NCI-H446 (cell line): ENCODE measurements at regions not wholly inside any gene's neighbourhood (a gene's known extent, or its start where the extent isn't known, plus 50 kb on each side); places are given as distances from the start of the nearest gene placed in this dataset.

Experiments
- DNase-seq, 2 experiments: peaks; one replicate each; lab custom pipeline; 2025; lab: John Stamatoyannopoulos, UW

- peak; percentile 35 to 85 for DNase-seq
Observed at GRCh38 chr3:159763602-159764489, 224.8 kb upstream of the IL12A start.

GRCh38 chr3:159764490-159765029 is 224.1 kb upstream of the IL12A start:
- DNase-seq = no peak

- DNase-seq = peak in 1 of 2 experiments; percentile 66
Observed at GRCh38 chr3:159765030-159765859, 223.4 kb upstream of the IL12A start.

GRCh38 chr3:159765860-159766294 is 222.8 kb upstream of the IL12A start:
- peak in 1 of 2 experiments; percentile 21 for DNase-seq

- DNase-seq = peak; percentile 20 to 38
Observed at GRCh38 chr3:159766563-159767185, 222.0 kb upstream of the IL12A start.

- no peak for DNase-seq
Observed at GRCh38 chr3:159770998-159771397, 217.6 kb upstream of the IL12A start.

- DNase-seq = no peak
Observed at GRCh38 chr3:159771865-159772611, 216.6 kb upstream of the IL12A start.

GRCh38 chr3:159773706-159774105 is 214.9 kb upstream of the IL12A start:
- no peak for DNase-seq

GRCh38 chr3:159775372-159775961 is 213.2 kb upstream of the IL12A start:
- peak in 1 of 2 experiments; percentile 14 for DNase-seq

GRCh38 chr3:159776779-159777178 is 211.9 kb upstream of the IL12A start:
- no peak for DNase-seq

- no peak for DNase-seq
Observed at GRCh38 chr3:159779883-159780282, 208.8 kb upstream of the IL12A start.

- DNase-seq = no peak
Observed at GRCh38 chr3:159781867-159782266, 206.8 kb upstream of the IL12A start.

GRCh38 chr3:159782724-159783421 is 205.8 kb upstream of the IL12A start:
- no peak for DNase-seq

- DNase-seq = no peak
Observed at GRCh38 chr3:159783780-159784742, 204.6 kb upstream of the IL12A start.

- no peak for DNase-seq
Observed at GRCh38 chr3:159785273-159785708, 203.3 kb upstream of the IL12A start.

GRCh38 chr3:159786489-159787177 is 202.0 kb upstream of the IL12A start:
- no peak for DNase-seq

GRCh38 chr3:159787178-159787574 is 201.5 kb upstream of the IL12A start:
- no peak for DNase-seq

- no peak for DNase-seq
Observed at GRCh38 chr3:159787794-159788205, 200.8 kb upstream of the IL12A start.
